IPS-15b (cell line): ENCODE measurements at regions not wholly inside any gene's neighbourhood (a gene's known extent, or its start where the extent isn't known, plus 50 kb on each side); places are given as distances from the start of the nearest gene placed in this dataset.

ENCODE experiments used
- H3K27me3 ChIP-seq: one replicate; pipeline ENCODE4 v1.6.1; 2013; ENCODE audit warnings: low read length; ENCODE audit not compliant: control insufficient read depth, insufficient read depth
- H3K36me3 ChIP-seq: one replicate; pipeline ENCODE4 v1.6.1; 2013; ENCODE audit warnings: low read length; ENCODE audit not compliant: control insufficient read depth, insufficient read depth
- H3K4me1 ChIP-seq: one replicate; pipeline ENCODE4 v1.6.1; 2013; ENCODE audit warnings: mild to moderate bottlenecking, low read length; ENCODE audit not compliant: control insufficient read depth, insufficient read depth
- H3K4me3 ChIP-seq: one replicate; pipeline ENCODE4 v1.5.1; 2013; ENCODE audit warnings: low read depth, low read length
- H3K9ac ChIP-seq: one replicate; pipeline ENCODE4 v1.6.1; 2013; ENCODE audit warnings: low read depth, mild to moderate bottlenecking, low read length
- H3K9me3 ChIP-seq: one replicate; pipeline ENCODE4 v1.6.1; 2013; ENCODE audit warnings: mild to moderate bottlenecking, low read length; ENCODE audit not compliant: control insufficient read depth, insufficient read depth

GRCh38 chr6:11357285-11357684 lies 124.8 kb upstream of the NEDD9 start:
- Histone ChIP-seq H3K27me3 (no peaks in the 10 kb centered on the region), H3K36me3 (no peaks in the 10 kb centered on the region), H3K4me3 (no peak overlapping the region), H3K9me3 (no peaks in the 10 kb centered on the region), H3K4me1 (no peaks in the 10 kb centered on the region), H3K9ac (no peak overlapping the region)

DNA sequence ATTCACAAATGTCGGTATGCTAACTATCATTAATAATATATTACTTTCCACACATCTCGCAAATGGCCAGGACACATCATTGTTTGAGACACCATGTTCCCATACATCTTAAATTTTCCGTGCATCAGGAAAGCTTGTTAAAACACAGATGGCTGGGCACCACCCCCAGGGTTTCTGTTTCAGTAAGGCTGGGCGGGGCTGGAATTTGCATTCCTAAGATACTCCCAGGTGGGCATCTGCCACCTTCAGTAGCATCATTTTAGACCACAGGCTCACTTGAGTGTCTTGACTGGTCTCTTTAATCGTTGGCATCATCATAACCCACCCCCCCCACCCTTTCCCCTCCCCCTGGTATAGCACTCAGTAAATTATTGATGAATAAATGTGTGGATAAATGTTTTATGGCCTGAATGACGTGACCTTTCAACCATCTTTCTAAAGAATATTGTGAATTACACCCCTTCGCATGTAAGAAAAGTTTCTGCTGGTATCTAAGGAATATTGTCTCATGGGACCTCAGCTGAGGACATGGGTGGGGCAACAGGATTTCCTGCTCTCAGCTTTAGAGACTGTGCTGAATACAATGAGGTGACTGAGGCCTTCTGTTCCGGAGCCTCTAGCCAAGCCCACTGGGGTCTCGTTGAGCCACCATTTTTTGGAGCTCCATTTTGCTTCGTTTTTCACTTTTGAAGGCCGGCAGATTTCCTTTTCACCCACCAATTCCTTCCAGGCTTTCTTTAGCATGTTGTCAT lies 124.1 kb upstream of the NEDD9 start:
- Histone ChIP-seq H3K4me1 (no peaks in the 10 kb centered on the region), H3K36me3 (no peaks in the 10 kb centered on the region), H3K9me3 (no peaks in the 10 kb centered on the region), H3K9ac (no peak overlapping the region), H3K4me3 (no peak overlapping the region), H3K27me3 (no peaks in the 10 kb centered on the region)

DNA sequence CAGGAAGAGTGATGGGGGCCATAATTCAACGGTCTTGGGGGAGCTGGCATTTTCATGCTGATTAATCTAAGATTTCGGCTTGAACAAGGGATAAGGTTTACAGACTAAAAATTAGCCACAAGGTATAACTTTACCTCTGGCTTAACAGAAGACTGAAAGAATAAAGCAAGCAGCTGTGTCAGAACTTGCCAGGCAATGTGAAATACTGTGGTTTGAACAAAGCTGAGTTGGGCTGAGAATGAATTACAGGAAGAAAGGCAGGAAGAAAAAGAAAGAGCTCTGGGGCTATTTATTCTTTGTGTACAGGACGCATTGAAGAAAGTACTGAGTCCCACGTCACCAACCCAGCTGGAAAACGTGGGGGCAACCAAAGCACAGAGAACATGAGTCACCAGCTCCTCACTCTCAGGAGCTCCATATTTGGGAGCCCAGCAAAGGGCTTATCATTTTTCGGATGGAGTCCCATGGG lies 121.5 kb upstream of the NEDD9 start:
- H3K9me3 ChIP-seq = no peaks in the 10 kb centered on the region
- H3K9ac ChIP-seq = no peak overlapping the region
- no peaks in the 10 kb centered on the region for H3K36me3 ChIP-seq
- H3K4me1 ChIP-seq = no peaks in the 10 kb centered on the region
- no peak overlapping the region for H3K4me3 ChIP-seq
- no peaks in the 10 kb centered on the region for H3K27me3 ChIP-seq

GRCh38 chr6:11350294-11350693 lies 117.8 kb upstream of the NEDD9 start:
- Histone ChIP-seq H3K4me1 (no peaks in the 10 kb centered on the region), H3K9me3 (no peaks in the 10 kb centered on the region), H3K27me3 (no peaks in the 10 kb centered on the region), H3K36me3 (no peaks in the 10 kb centered on the region), H3K9ac (no peak overlapping the region), H3K4me3 (no peak overlapping the region)

GRCh38 chr6:11349880-11350279 lies 117.4 kb upstream of the NEDD9 start:
- H3K4me1 ChIP-seq = no peaks in the 10 kb centered on the region
- H3K27me3 ChIP-seq = no peaks in the 10 kb centered on the region
- H3K9ac ChIP-seq = no peak overlapping the region
- no peak overlapping the region for H3K4me3 ChIP-seq
- no peaks in the 10 kb centered on the region for H3K9me3 ChIP-seq
- no peaks in the 10 kb centered on the region for H3K36me3 ChIP-seq

- H3K9ac ChIP-seq = no peak overlapping the region
- H3K9me3 ChIP-seq = no peaks in the 10 kb centered on the region
- no peaks in the 10 kb centered on the region for H3K27me3 ChIP-seq
- H3K36me3 ChIP-seq = no peaks in the 10 kb centered on the region
- no peak overlapping the region for H3K4me3 ChIP-seq
- H3K4me1 ChIP-seq = no peaks in the 10 kb centered on the region
Observed at GRCh38 chr6:11346516-11346915, 114.0 kb upstream of the NEDD9 start.

- no peak overlapping the region for H3K4me3 ChIP-seq
- no peaks in the 10 kb centered on the region for H3K27me3 ChIP-seq
- no peak overlapping the region for H3K9ac ChIP-seq
- H3K9me3 ChIP-seq = no peaks in the 10 kb centered on the region
- H3K4me1 ChIP-seq = no peaks in the 10 kb centered on the region
- H3K36me3 ChIP-seq = no peaks in the 10 kb centered on the region
Observed at GRCh38 chr6:11345536-11345935, 113.1 kb upstream of the NEDD9 start.

GRCh38 chr6:11343963-11344723 lies 111.7 kb upstream of the NEDD9 start:
- H3K4me3 ChIP-seq = no peak overlapping the region
- no peaks in the 10 kb centered on the region for H3K9me3 ChIP-seq
- H3K4me1 ChIP-seq = no peaks in the 10 kb centered on the region
- no peak overlapping the region for H3K9ac ChIP-seq
- no peaks in the 10 kb centered on the region for H3K36me3 ChIP-seq
- no peaks in the 10 kb centered on the region for H3K27me3 ChIP-seq

- H3K9ac ChIP-seq = no peak overlapping the region
- H3K27me3 ChIP-seq = no peaks in the 10 kb centered on the region
- no peak overlapping the region for H3K4me3 ChIP-seq
Observed at GRCh38 chr6:11341867-11342266, 109.4 kb upstream of the NEDD9 start.

DNA sequence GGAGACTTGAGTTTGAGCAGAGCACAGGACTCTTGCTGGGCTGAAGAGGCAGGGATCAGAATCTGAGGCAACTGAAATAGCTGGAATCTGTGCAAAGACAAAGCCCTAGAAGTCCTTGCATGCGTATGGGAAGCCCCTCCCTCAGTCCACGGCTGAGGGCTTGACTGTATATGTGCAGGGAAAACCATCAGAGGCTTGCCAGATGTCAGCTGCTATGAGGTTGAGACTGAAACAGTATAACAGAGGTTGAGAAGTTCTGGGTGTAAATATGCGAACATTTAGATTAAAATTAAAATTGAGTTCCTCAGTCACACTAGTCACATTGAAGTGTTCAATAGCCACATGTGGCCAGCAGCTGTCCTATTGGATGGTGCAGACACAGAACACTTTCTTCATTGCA lies 108.8 kb upstream of the NEDD9 start:
- no peaks in the 10 kb centered on the region for H3K4me1 ChIP-seq
- H3K9me3 ChIP-seq = no peaks in the 10 kb centered on the region
- no peaks in the 10 kb centered on the region for H3K27me3 ChIP-seq

More at GRCh38 chr6:11341867-11342266, 109.4 kb upstream of the NEDD9 start:
- no peaks in the 10 kb centered on the region for H3K9me3 ChIP-seq
- H3K36me3 ChIP-seq = no peaks in the 10 kb centered on the region
- no peaks in the 10 kb centered on the region for H3K4me1 ChIP-seq

DNA sequence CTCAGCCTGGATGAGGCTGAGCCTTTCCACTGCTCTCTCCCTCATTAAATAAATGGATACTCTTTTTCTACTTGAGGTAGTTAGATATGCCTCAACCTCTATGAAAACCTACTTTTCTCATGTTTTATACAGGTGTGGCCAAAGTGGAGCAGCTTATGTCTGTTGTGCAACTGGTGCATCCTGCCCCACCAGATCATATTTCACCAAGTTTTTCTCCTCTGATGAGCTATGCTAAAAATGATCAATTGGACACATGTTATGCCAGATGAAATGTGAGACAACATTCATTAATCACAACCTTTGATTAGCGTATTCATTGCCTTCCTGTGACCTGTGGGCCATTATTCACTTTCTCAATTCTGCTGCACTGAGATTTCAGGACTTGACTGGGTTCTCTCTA lies 106.9 kb upstream of the NEDD9 start:
- H3K4me1 ChIP-seq = no peaks in the 10 kb centered on the region
- H3K9ac ChIP-seq = no peak overlapping the region
- H3K4me3 ChIP-seq = no peak overlapping the region
- no peaks in the 10 kb centered on the region for H3K27me3 ChIP-seq
- no peaks in the 10 kb centered on the region for H3K36me3 ChIP-seq
- no peaks in the 10 kb centered on the region for H3K9me3 ChIP-seq

More for the DNA sequence above, 108.8 kb upstream of the NEDD9 start:
- no peak overlapping the region for H3K4me3 ChIP-seq
- H3K9ac ChIP-seq = no peak overlapping the region
- H3K36me3 ChIP-seq = no peaks in the 10 kb centered on the region

- Histone ChIP-seq H3K4me3 (no peak overlapping the region), H3K36me3 (no peaks in the 10 kb centered on the region), H3K9ac (no peak overlapping the region), H3K27me3 (no peaks in the 10 kb centered on the region), H3K9me3 (no peaks in the 10 kb centered on the region), H3K4me1 (no peaks in the 10 kb centered on the region)
Observed at GRCh38 chr6:11337306-11337705, 104.8 kb upstream of the NEDD9 start.
